ENCODE measurements at regions not wholly inside any gene's neighbourhood (a gene's known extent, or its start where the extent isn't known, plus 50 kb on each side); places are given as distances from the start of the nearest gene placed in this dataset.

GRCh38 chr6:108751851-108752732, 96.1 kb upstream of the ARMC2 start:
- no peak for DNase-seq

- no peak for DNase-seq
Observed at GRCh38 chr6:108752733-108753590, 95.3 kb upstream of the ARMC2 start.

DNA sequence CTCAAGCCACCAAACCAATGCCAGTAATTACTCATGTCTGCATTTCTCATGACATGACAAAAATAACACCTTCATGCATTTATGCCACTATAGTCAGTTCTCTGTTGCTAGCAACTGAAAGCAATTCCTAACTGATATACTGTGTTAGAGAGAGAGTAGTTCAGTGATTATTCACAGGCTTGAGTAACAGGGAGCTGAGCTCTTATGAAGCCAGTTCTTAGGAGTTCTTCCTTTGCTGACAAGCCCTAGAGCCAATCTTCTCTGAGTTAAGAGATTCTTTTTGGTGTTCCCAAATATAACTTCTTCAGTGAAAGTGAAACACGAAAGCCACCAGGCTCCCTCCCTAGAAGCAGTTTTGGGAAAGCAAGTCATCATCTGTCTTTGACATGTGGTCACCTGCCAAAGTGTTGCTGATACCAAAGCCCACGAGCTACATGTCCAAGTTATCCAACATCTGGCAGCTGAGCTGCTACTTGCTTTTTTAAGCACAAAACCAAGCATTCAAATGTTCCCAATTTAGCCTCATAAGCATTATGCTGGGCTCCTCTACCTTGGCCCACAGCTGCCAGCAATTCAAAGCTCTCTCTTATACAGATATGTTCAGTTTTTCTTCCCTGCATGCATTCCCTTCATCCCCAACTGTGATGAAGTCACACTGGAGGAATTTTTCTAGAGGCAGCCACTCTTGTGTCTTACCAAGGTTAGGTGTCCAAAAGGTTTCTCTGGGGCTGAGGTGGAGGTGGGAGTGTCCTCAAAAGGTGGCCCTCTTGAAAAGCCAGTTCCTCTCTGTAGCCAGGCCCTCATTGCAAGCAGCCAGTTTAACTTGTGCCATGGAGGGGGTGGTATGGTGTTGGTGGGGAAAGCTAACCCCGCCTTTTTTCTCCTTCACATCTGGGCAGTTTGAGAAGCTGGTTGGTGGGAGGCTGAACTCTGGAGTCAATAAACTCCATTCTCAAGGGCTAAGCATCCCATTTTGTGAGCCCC, 92.7 kb upstream of the ARMC2 start:
- no peak for DNase-seq

DNA sequence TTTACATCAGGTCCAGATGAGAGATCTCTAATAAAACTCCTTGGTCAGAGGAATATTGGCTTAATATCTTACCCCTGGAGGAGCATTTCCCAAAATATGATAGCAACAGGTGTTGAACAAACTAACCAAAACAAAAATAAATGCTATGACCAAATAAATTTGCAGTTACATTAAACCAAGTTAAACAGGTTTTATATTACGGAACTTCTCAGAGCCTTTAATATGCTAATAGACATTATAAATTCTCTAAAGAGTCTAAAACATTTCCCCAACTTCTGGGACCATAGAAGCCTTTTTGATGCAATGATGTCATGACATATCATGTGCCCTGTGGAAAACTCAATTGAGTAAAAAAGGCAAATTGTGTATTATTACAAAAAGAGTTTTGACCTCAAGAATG, 90.9 kb upstream of the ARMC2 start:
- no peak for DNase-seq

DNA sequence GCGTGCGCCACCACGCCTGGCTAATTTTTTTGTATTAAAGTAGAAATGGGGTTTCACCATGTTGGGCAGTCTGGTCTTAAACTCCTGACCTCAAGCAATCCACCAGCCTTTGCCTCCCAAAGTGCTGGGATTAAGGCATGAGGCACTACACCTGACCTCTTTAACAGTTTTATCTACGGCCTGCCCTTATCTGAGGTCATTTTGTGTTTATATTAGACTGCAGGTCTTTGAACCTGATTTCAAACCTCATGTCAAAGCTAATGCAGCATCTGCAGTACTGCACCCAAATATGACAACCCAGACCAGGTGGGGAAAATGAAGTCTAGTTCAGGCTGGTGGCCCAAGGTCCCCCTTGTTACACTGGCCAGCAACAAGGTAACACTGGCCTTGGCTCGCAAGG, 89.3 kb upstream of the ARMC2 start:
- DNase-seq, result no peak

GRCh38 chr6:108760126-108761050, 87.8 kb upstream of the ARMC2 start:
- DNase-seq, result peak in 1 of 2 experiments; percentile 17

DNA sequence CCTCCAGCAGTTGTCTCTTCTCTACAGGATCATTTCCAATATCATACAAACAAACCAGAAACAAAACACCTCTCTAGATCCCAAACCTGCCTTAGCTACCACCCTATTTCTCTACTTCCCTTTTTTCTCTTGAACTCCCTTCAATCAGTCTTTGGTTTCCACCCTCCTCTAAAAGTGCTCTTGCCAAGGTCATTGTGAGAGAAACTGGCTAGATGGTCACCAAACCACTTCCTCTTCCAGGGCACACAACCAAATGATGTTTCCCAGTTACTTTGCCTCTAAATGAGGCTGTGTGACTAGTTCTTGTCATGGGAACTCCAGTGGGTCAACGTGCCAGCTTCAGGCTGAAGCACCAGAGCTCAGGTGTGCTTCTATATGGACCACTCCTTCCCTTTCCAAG, 85.8 kb upstream of the ARMC2 start:
- DNase-seq, result peak; percentile 95 to 96

DNA sequence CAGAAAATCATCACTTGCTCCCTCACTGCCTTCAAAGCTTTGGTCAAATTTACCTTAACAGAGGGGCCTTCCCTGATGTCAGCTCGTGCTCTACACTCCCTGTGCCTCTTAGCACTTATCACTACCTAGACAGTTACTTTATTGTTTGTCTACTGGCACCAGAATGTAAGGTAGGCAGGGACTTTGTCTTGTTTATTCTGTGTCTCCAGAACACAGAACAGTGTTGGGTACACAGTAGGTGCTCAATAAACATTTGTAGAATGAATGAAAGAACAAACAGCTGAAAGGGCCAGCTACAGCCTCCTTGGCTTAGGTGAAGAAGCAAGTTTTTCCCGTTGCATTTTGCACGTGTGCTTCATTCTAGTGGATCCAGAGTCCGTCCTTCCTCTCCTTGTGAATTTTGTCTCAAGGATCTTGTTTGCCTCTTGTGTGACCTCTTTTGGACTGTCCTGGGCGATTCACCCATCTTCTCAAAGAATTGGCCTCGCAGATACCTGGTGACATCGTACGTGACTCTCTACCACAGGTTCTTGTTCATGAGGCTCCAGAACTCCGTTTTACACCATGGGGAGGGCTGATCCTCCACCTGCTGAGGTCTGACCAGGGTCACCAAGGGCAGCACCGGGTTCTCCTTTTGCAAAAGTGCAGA, 84.2 kb upstream of the ARMC2 start:
- DNase-seq, result no peak

- no peak for DNase-seq
Observed at GRCh38 chr6:108764580-108764950, 83.7 kb upstream of the ARMC2 start.

- no peak for DNase-seq
Observed at GRCh38 chr6:108765495-108765894, 82.7 kb upstream of the ARMC2 start.

- no peak for DNase-seq
Observed at GRCh38 chr6:108766419-108766818, 81.8 kb upstream of the ARMC2 start.

GRCh38 chr6:108766886-108767285, 81.3 kb upstream of the ARMC2 start:
- no peak for DNase-seq

DNA sequence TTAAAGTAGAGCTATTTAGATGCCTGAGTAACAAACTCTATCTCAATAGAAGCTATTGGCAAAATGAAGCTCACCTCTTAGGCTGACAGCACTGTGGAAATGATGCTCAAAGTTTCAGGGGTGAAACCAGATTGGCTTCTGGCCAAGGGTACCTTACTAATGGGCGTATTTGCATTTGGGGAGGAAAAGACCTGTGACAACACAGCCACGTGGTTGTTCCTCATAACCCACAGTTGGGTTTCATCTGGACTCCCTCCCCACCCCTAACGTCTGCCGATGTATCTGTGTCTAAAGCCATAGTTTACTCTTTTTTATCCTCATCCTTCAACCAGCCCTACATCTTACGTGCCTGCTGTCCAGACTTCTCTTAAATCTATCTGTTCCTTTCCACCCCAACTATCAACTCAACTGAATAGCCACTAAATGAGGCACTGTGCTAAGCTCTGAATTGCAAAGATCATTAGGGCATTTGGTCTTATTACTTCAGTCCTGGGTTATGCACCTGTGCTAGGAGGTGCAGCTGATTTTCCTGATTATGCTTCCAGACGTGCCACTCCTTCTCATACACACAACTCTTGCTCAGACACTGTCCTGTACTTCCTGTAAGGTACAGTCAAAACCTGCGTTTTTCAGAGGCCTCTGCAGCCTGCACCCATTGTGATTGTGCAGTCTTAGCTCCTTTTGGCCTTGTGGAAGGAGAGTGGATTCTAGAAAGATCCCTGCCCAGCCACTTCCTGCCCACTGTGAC, 80.6 kb upstream of the ARMC2 start:
- no peak for DNase-seq

DNA sequence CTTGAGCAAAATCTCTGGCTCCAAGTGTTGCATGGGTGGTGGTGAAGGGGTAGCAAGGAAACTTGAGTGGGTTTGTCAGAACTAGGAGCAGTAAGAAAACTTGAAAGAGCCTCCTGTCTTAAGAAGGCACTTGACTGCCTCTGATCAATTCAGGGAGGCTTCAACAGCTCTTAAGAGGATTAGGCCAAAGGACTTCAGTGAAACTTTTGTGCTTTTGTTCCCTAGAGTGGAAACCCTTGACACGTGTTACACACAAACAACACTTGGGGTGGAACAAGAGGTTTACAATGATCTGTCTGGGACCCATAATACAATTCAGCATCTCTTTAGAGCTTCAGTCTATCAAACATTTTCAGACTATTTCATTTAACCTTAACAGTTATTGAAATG, 80.1 kb upstream of the ARMC2 start:
- no peak for DNase-seq

GRCh38 chr6:108768792-108769524, 79.3 kb upstream of the ARMC2 start:
- DNase-seq, result no peak

- DNase-seq, result no peak
Observed at GRCh38 chr6:108771421-108771820, 76.8 kb upstream of the ARMC2 start.

- no peak for DNase-seq
Observed at GRCh38 chr6:108774555-108774954, 73.7 kb upstream of the ARMC2 start.

DNA sequence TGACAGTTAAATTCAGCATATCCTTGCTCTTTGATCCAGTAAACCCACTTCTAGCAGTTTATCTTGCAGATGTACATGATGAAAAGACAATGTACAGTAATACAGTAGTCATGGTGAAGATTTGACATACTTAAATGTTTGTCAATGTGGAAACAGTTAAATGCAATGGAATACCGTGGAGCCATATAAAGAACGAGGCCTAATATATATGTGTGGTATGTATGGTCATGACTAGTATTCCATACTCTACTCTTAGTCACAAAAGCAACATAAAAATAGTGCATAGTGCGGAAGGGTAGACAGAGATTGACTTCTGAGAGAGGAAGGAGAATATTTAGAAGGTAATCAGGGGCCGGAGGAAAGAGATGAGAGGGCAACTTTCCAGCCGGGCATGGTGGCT, 70.7 kb upstream of the ARMC2 start:
- no peak for DNase-seq

DNA sequence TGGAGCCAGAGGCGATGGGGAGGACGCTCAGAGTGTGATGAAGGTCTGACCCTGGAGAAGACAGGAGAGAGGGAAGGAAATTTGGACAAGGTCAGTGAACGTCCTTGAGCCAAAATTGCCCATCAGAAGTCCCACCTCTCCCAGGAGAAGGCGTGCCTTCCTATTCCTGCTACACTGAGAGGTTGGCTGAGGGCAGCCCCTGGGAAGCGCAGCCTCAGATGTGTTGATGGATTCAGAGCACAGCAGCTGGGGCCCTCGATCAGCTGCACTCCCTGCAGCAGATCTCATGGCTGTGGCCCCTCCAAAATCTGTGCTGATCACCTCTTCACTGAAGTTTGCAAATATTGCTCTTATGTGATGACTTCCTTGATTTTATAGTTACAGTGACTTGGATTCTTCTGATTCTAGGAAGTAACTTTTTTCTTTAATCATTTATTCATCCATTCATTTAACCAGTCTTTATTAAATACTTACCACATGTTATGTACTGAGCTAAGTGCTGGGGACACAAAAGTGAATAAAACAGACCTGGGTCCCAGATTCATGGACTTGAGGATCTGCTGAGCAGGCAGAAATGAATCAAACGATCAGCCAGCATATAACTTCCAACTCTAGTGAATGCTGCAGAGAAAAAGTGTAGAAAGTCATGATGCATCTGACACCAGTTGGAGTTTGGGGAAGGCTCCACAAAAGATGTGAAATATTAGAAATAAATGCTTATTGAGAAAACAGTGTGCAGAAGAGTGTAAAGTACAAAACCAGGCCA, 69.6 kb upstream of the ARMC2 start:
- no peak for DNase-seq

All from AML-193 (cell line).